SK-N-MC (cell line): ENCODE measurements at regions not wholly inside any gene's neighbourhood (a gene's known extent, or its start where the extent isn't known, plus 50 kb on each side); places are given as distances from the start of the nearest gene placed in this dataset.

ENCODE experiments used
- EZH2 ChIP-seq: fragments of 200-600 bp; sonication (generic); IDR thresholded peaks from one replicate; pipeline ENCODE4 v1.6.1; 2017; ENCODE audit warnings: antibody characterized with exemption
- FOXP2 ChIP-seq: optimal IDR thresholded peaks from 2 replicates; pipeline ENCODE3; 2011; ENCODE audit warnings: mild to moderate bottlenecking, moderate library complexity; ENCODE audit not compliant: insufficient read depth; ENCODE audit errors: extremely low read length, control extremely low read depth
- POLR2AphosphoS5 ChIP-seq: IDR thresholded peaks from 2 replicates; pipeline ENCODE4 v1.6.1; 2012; ENCODE audit warnings: mild to moderate bottlenecking, low read depth, low read length, borderline replicate concordance

GRCh38 chr16:13521356-13521755 lies 398.6 kb upstream of the ERCC4 start:
- TF ChIP-seq EZH2 (no peak), POLR2AphosphoS5 (no peak), FOXP2 (no peak)
